HepG2 (cell line): ENCODE measurements at regions not wholly inside any gene's neighbourhood (a gene's known extent, or its start where the extent isn't known, plus 50 kb on each side); places are given as distances from the start of the nearest gene placed in this dataset.

Source experiments
- ATAC-seq: fragments of 200-7000 bp; cut with Tn5 transposase; 3 replicates; pipeline ENCODE4 v1.9.1; 2020; ENCODE audit warnings: mild to moderate bottlenecking, moderate library complexity
- BruUV-seq: library from RNA; stranded (reverse); fragments of 400-500 nt; replicated peaks from 2 replicates; lab custom pipeline; 2021; lab: Mats Ljungman, UMichigan
- CTCF ChIA-PET: fragments of 300-600 bp; formaldehyde crosslinking; extraction: SDS; loops from one replicate; lab custom pipeline; 2021; ENCODE audit warnings: low total read pairs, inconsistent platforms, low intra/inter-chr PET ratio; lab: Yijun Ruan, JAX
- POLR2A ChIA-PET: fragments of 350-600 bp; sonication (Branson Sonifier 250); formaldehyde crosslinking; loops from one replicate; lab custom pipeline; 2020; ENCODE audit warnings: antibody characterized with exemption, inconsistent platforms; lab: Yijun Ruan, JAX
- DNase-seq: peaks from one replicate; pipeline ENCODE4 v3.0.0-alpha.2; 2015; ENCODE audit warnings: low spot score
- FAIRE-seq: peaks from 3 replicates; lab custom pipeline; 2011; peaks lifted over from hg19 to GRCh38; lab: Jason Lieb, UNC
- H2AFZ ChIP-seq: one replicate; pipeline ENCODE4 v1.6.1; 2011; ENCODE audit warnings: low read length, inconsistent platforms
- H3K27ac ChIP-seq: fragments of 300-600 bp; 3 replicates; pipeline ENCODE4 v1.8.0; 2011; ENCODE audit warnings: mixed run types, mild to moderate bottlenecking, mixed read lengths, low read length, inconsistent platforms; ENCODE audit not compliant: insufficient read depth; ENCODE audit errors: extremely low read length
- H3K27me3 ChIP-seq, 2 experiments: fragments of 200-600 bp in 1 of 2; 2 replicates in 1 of 2; 3 replicates in 1 of 2; pipeline versions ENCODE4 v1.6.0 to v1.8.0; 2011; ENCODE audit warnings: low read length in 2 of 2, mild to moderate bottlenecking in 2 of 2, moderate library complexity in 2 of 2, inconsistent platforms in 1 of 2; ENCODE audit not compliant: insufficient read depth in 2 of 2, control insufficient read depth in 1 of 2
- H3K36me3 ChIP-seq, 2 experiments: fragments of 200-600 bp in 1 of 2; replicated peaks in 1 of 2; 2 replicates in 1 of 2; 3 replicates in 1 of 2; pipeline versions ENCODE4 v1.5.1 to v1.8.0; 2011; ENCODE audit warnings: low read length in 2 of 2, inconsistent platforms in 1 of 2; ENCODE audit not compliant: insufficient read depth in 2 of 2, control insufficient read depth in 1 of 2
- H3K4me1 ChIP-seq: 2 replicates; pipeline ENCODE4 v1.5.1; 2012; ENCODE audit warnings: low read length, inconsistent platforms; ENCODE audit not compliant: insufficient read depth
- H3K4me2 ChIP-seq: 2 replicates; pipeline ENCODE4 v1.6.0; 2011; ENCODE audit warnings: low read depth, low read length, inconsistent platforms
- H3K4me3 ChIP-seq, 3 experiments: fragments of 200-600 bp in 1 of 3; sonication (generic), shearing (Covaris generic) in 1 of 3; replicated peaks in 1 of 3; 2 replicates each; pipeline ENCODE4 v1.5.1; 2011 to 2016; ENCODE audit warnings: low read length in 3 of 3, inconsistent platforms in 2 of 3, low read depth in 2 of 3, mild to moderate bottlenecking in 2 of 3, control low read depth in 1 of 3, mixed read lengths in 1 of 3; ENCODE audit not compliant: insufficient read depth in 1 of 3
- H3K79me2 ChIP-seq: one replicate; pipeline ENCODE4 v1.6.1; 2011; ENCODE audit warnings: low read length, inconsistent platforms; ENCODE audit not compliant: insufficient read depth
- H3K9ac ChIP-seq: 2 replicates; pipeline ENCODE4 v1.6.0; 2011; ENCODE audit warnings: mild to moderate bottlenecking, low read depth, low read length, inconsistent platforms; ENCODE audit not compliant: insufficient read depth
- H3K9me3 ChIP-seq: 2 replicates; pipeline ENCODE4 v1.5.1; 2012; ENCODE audit warnings: mild to moderate bottlenecking, low read length
- H4K20me1 ChIP-seq: 2 replicates; pipeline ENCODE4 v1.6.0; 2011; ENCODE audit warnings: inconsistent platforms, mild to moderate bottlenecking, low read length, moderate library complexity; ENCODE audit not compliant: insufficient read depth
- KIAA2018 ChIP-seq: sonication (generic); formaldehyde crosslinking; IDR thresholded peaks from 2 replicates; pipeline ENCODE4 v1.5.0; 2020; ENCODE audit warnings: mild to moderate bottlenecking, missing genetic modification reagents, borderline replicate concordance
- TBX2 ChIP-seq: sonication (generic); formaldehyde crosslinking; IDR thresholded peaks from 2 replicates; pipeline ENCODE4 v1.5.0; 2020; ENCODE audit warnings: missing genetic modification reagents, mild to moderate bottlenecking, borderline replicate concordance
- ZNF605 ChIP-seq: sonication (generic); formaldehyde crosslinking; IDR thresholded peaks from 2 replicates; pipeline ENCODE4 v1.8.0; 2022; ENCODE audit warnings: mild to moderate bottlenecking, missing genetic modification reagents
- WGBS: methylation state at CpG from one replicate; pipeline ENCODE4 v1.1.6; 2017; ENCODE audit warnings: low lambda C conversion rate; 5-methylcytosine and 5-hydroxymethylcytosine counted together
- in situ Hi-C: cut with HindIII; loops from 2 replicates; pipeline ENCODE4 v1.10.0; 2017; ENCODE audit warnings: low pct_unique_long_range_greater_than_20kb; ENCODE audit not compliant: extremely low pct_ligation_motif_present
- intact Hi-C: fragments of 100-400 bp; cut with micrococcal nuclease; formaldehyde crosslinking; loops from one replicate; pipeline ENCODE4 v1.10.0; 2022; ENCODE audit not compliant: unreplicated experiment

GRCh38 chr2:116724550-116724949 is 1089.9 kb upstream of the DDX18 start:
- no peak overlapping the region for H2AFZ ChIP-seq
- no peaks in the 10 kb centered on the region for H4K20me1 ChIP-seq
- H3K9ac ChIP-seq, result no peak overlapping the region
- POLR2A ChIA-PET, result no interaction called here
- no peak overlapping the region for H3K4me2 ChIP-seq
- TF ChIP-seq TBX2 (CRISPR knock-in tag), result no peak
- no peak for TF ChIP-seq ZNF605
- no peak for TF ChIP-seq KIAA2018 (CRISPR knock-in tag)
- H3K27ac ChIP-seq, result no peak overlapping the region
- in situ Hi-C loops, result no loop called here
- no peaks in the 10 kb centered on the region for H3K79me2 ChIP-seq
- H3K36me3 ChIP-seq, result no peaks in the 10 kb centered on the region
- no peak for ATAC-seq
- H3K4me3 ChIP-seq, result no peak overlapping the region
- H3K4me1 ChIP-seq, result no peaks in the 10 kb centered on the region
- intact Hi-C loops, result no loop called here
- no peak for DNase-seq
- H3K9me3 ChIP-seq, result peaks cover 83% of the 10 kb centered on the region
- CTCF ChIA-PET, result no interaction called here
- 0% methylated on average over 1 of the region's 1 CpG for WGBS
- no peak for FAIRE-seq
- no TSS peak for BruUV-seq
- no peaks in the 10 kb centered on the region for H3K27me3 ChIP-seq
